ENCODE measurements at regions not wholly inside any gene's neighbourhood (a gene's known extent, or its start where the extent isn't known, plus 50 kb on each side); places are given as distances from the start of the nearest gene placed in this dataset.

- SMC1A ChIA-PET (ENCODE audit: uncharacterized antibody, unreplicated experiment), result interaction anchor here (0.6 to 1.1 kb wide), 2 partner anchors 59 to 1831 kb away, joined by 3 read pairs; no protein-coding TSS in a partner anchor
- RAD21 ChIA-PET (ENCODE audit: unreplicated experiment), result no interaction called here
- BruUV-seq (replicated peaks), result no TSS peak
Observed at GRCh38 chr2:58521803-58522554, 280.9 kb upstream of the FANCL start.

More at GRCh38 chr2:58521803-58522554, 280.9 kb upstream of the FANCL start:
- FAIRE-seq (no peak), DNase-seq (ENCODE audit: low read depth, low spot score) (no peak), ATAC-seq (no peak)
- H3K4me1 ChIP-seq (ENCODE audit: control insufficient read depth, insufficient read depth, low read length), result no peaks in the 10 kb centered on the region
- H2AFZ ChIP-seq (ENCODE audit: control insufficient read depth, low read depth, low read length), result no peak overlapping the region
- H3K27me3 ChIP-seq (replicated peaks in 1 of 2; ENCODE audit: control insufficient read depth in 2 of 2, insufficient read depth in 2 of 2, low read length in 1 of 2), result no peaks in the 10 kb centered on the region
- CTCF ChIA-PET, result interaction anchor here (1.2 to 1.4 kb wide), 2 partner anchors 11 to 26 kb away, joined by 3 read pairs; no protein-coding TSS in a partner anchor
- POLR2A ChIA-PET, result no interaction called here
- 47% methylated on average over 7 of the region's 7 CpGs for WGBS (ENCODE audit: insufficient coverage, insufficient replicate concordance, low lambda C conversion rate, missing lambda C conversion rate)
- no peak overlapping the region for H3K9ac ChIP-seq (ENCODE audit: control insufficient read depth, insufficient read depth, low read length)
- no peaks in the 10 kb centered on the region for H3K79me2 ChIP-seq (ENCODE audit: control insufficient read depth, insufficient read depth, low read length)
- no peak overlapping the region for H3K4me3 ChIP-seq
- H3K36me3 ChIP-seq (ENCODE audit: control insufficient read depth in 2 of 2, insufficient read depth in 2 of 2, low read length in 1 of 2), result no peaks in the 10 kb centered on the region
- H3K4me2 ChIP-seq (ENCODE audit: control insufficient read depth, insufficient read depth), result no peak overlapping the region
- H3K9me3 ChIP-seq (replicated peaks; ENCODE audit: control insufficient read depth, insufficient read depth, low read length), result no peaks in the 10 kb centered on the region
- intact Hi-C loops (cut with micrococcal nuclease; ENCODE audit: unreplicated experiment) (no loop called here), in situ Hi-C loops (cut with MboI) (no loop called here)
- no peaks in the 10 kb centered on the region for H4K20me1 ChIP-seq (ENCODE audit: control insufficient read depth, insufficient read depth)
- H3K27ac ChIP-seq (ENCODE audit: control insufficient read depth, insufficient read depth), result no peak overlapping the region
- TF ChIP-seq JUND (IDR thresholded peaks at IDR 0.05; ENCODE audit: low read depth, low read length) (no peak), SREBF1 (IDR thresholded peaks at IDR 0.05; ENCODE audit: low read length) (no peak), NR2F1 (conservative IDR thresholded peaks at IDR 0.05) (no peak), SMAD1 (IDR thresholded peaks at IDR 0.05; ENCODE audit: low read depth, partially characterized antibody) (no peak), ZNF274 (IDR thresholded peaks at IDR 0.05; ENCODE audit: insufficient read depth, insufficient read length) (no peak), CHD1 (IDR thresholded peaks at IDR 0.05; ENCODE audit: low read depth, low read length) (no peak), ESRRA (IDR thresholded peaks at IDR 0.05; ENCODE audit: low read length) (no peak), TARDBP (IDR thresholded peaks at IDR 0.05; ENCODE audit: borderline replicate concordance) (no peak), CHD2 (IDR thresholded peaks at IDR 0.05; ENCODE audit: borderline replicate concordance, low read depth, low read length) (no peak), IRF3 (IDR thresholded peaks at IDR 0.05) (no peak), ZBTB40 (IDR thresholded peaks at IDR 0.05; ENCODE audit: borderline replicate concordance) (no peak), EED (IDR thresholded peaks at IDR 0.05; ENCODE audit: low read depth) (no peak), NFXL1 (IDR thresholded peaks at IDR 0.05; ENCODE audit: borderline replicate concordance) (no peak)
- TF ChIP-seq, protein P1, sequence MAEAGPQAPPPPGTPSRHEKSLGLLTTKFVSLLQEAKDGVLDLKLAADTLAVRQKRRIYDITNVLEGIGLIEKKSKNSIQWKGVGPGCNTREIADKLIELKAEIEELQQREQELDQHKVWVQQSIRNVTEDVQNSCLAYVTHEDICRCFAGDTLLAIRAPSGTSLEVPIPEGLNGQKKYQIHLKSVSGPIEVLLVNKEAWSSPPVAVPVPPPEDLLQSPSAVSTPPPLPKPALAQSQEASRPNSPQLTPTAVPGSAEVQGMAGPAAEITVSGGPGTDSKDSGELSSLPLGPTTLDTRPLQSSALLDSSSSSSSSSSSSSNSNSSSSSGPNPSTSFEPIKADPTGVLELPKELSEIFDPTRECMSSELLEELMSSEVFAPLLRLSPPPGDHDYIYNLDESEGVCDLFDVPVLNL (IDR thresholded peaks at IDR 0.05; ENCODE audit: low read depth, low read length), result no peak

Data from GM12878 (cell line).